ENCODE measurements at regions not wholly inside any gene's neighbourhood (a gene's known extent, or its start where the extent isn't known, plus 50 kb on each side); places are given as distances from the start of the nearest gene placed in this dataset.

- Histone ChIP-seq H3K9me3 (ENCODE audit: low read length) (no peaks in the 10 kb centered on the region), H2AFZ (ENCODE audit: low read length) (no peak overlapping the region), H3K27ac (ENCODE audit: low read length) (no peak overlapping the region), H3K79me2 (ENCODE audit: low read length) (no peaks in the 10 kb centered on the region), H3K4me3 (ENCODE audit: low read length) (no peak overlapping the region), H3K36me3 (ENCODE audit: low read depth, low read length) (no peaks in the 10 kb centered on the region), H3K9ac (ENCODE audit: low read length) (no peak overlapping the region), H3F3A (ENCODE audit: low read length, unreplicated experiment) (no peaks in the 10 kb centered on the region), H4K20me1 (ENCODE audit: low read length) (no peaks in the 10 kb centered on the region), H3K4me2 (ENCODE audit: low read length) (no peak overlapping the region), H3K27me3 (ENCODE audit: low read length) (no peaks in the 10 kb centered on the region; the same call in 1 of the 2 replicates), H3K9me2 (replicated peaks; ENCODE audit: low read length) (no peaks in the 10 kb centered on the region), H3K4me1 (ENCODE audit: insufficient read depth, low read length) (no peaks in the 10 kb centered on the region)
- ATAC-seq: no peak
- no peak for DNase-seq
- CTCF ChIA-PET: no interaction called here
- intact Hi-C loops (cut with micrococcal nuclease): no loop called here
- no peak for TF ChIP-seq EZH2 (IDR thresholded peaks at IDR 0.05; ENCODE audit: low read length, unreplicated experiment)
- no peak for TF ChIP-seq CTCF (conservative IDR thresholded peaks at IDR 0.05; ENCODE audit: low read depth, low read length)
- no peak for TF ChIP-seq EZH2phosphoT487 (IDR thresholded peaks at IDR 0.05; ENCODE audit: borderline replicate concordance, low read length)
- POLR2A ChIA-PET (ENCODE audit: unreplicated experiment): no interaction called here
- BruUV-seq (replicated peaks): no TSS peak
Measured at GRCh38 chr4:157908031-157908430, 264.8 kb downstream of the GASK1B start.

GRCh38 chr4:157907226-157907946 is 265.4 kb downstream of the GASK1B start:
- TF ChIP-seq EZH2 (IDR thresholded peaks at IDR 0.05; ENCODE audit: low read length, unreplicated experiment): no peak
- no peak for TF ChIP-seq EZH2phosphoT487 (IDR thresholded peaks at IDR 0.05; ENCODE audit: borderline replicate concordance, low read length)
- no peak for TF ChIP-seq CTCF (conservative IDR thresholded peaks at IDR 0.05; ENCODE audit: low read depth, low read length)
- no peaks in the 10 kb centered on the region for H3K4me1 ChIP-seq (ENCODE audit: insufficient read depth, low read length)
- intact Hi-C loops (cut with micrococcal nuclease): no loop called here
- no peak overlapping the region for H3K4me2 ChIP-seq (ENCODE audit: low read length)
- no peak for DNase-seq
- H3K9me3 ChIP-seq (ENCODE audit: low read length): no peaks in the 10 kb centered on the region
- H3K9me2 ChIP-seq (replicated peaks; ENCODE audit: low read length): no peaks in the 10 kb centered on the region
- H3K4me3 ChIP-seq (ENCODE audit: low read length): no peak overlapping the region
- no peak overlapping the region for H3K9ac ChIP-seq (ENCODE audit: low read length)
- no TSS peak for BruUV-seq (replicated peaks)
- H4K20me1 ChIP-seq (ENCODE audit: low read length): no peaks in the 10 kb centered on the region
- no peak overlapping the region for H2AFZ ChIP-seq (ENCODE audit: low read length)
- CTCF ChIA-PET: no interaction called here
- no peak overlapping the region for H3K27ac ChIP-seq (ENCODE audit: low read length)
- POLR2A ChIA-PET (ENCODE audit: unreplicated experiment): no interaction called here
- H3K79me2 ChIP-seq (ENCODE audit: low read length): no peaks in the 10 kb centered on the region
- no peak for ATAC-seq
- H3K27me3 ChIP-seq (ENCODE audit: low read length): no peaks in the 10 kb centered on the region; the same call in 1 of the 2 replicates
- no peaks in the 10 kb centered on the region for H3F3A ChIP-seq (ENCODE audit: low read length, unreplicated experiment)
- H3K36me3 ChIP-seq (ENCODE audit: low read depth, low read length): no peaks in the 10 kb centered on the region

GRCh38 chr4:157898836-157899605 is 273.8 kb downstream of the GASK1B start:
- no peaks in the 10 kb centered on the region for H3K27me3 ChIP-seq (ENCODE audit: low read length)
- H3F3A ChIP-seq (ENCODE audit: low read length, unreplicated experiment): no peaks in the 10 kb centered on the region
- H4K20me1 ChIP-seq (ENCODE audit: low read length): no peaks in the 10 kb centered on the region
- intact Hi-C loops (cut with micrococcal nuclease): no loop called here
- no peaks in the 10 kb centered on the region for H3K9me3 ChIP-seq (ENCODE audit: low read length)
- ChIA-PET POLR2A (ENCODE audit: unreplicated experiment) (no interaction called here), CTCF (no interaction called here)
- no peak overlapping the region for H3K9ac ChIP-seq (ENCODE audit: low read length)
- no peak overlapping the region for H3K27ac ChIP-seq (ENCODE audit: low read length)
- no peak overlapping the region for H2AFZ ChIP-seq (ENCODE audit: low read length)
- no peaks in the 10 kb centered on the region for H3K79me2 ChIP-seq (ENCODE audit: low read length)
- no TSS peak for BruUV-seq (replicated peaks)
- ATAC-seq (no peak), DNase-seq (no peak)
- H3K4me1 ChIP-seq (ENCODE audit: insufficient read depth, low read length): no peaks in the 10 kb centered on the region
- TF ChIP-seq CTCF (conservative IDR thresholded peaks at IDR 0.05; ENCODE audit: low read depth, low read length): no peak
- no peak for TF ChIP-seq EZH2phosphoT487 (IDR thresholded peaks at IDR 0.05; ENCODE audit: borderline replicate concordance, low read length)
- no peak for TF ChIP-seq EZH2 (IDR thresholded peaks at IDR 0.05; ENCODE audit: low read length, unreplicated experiment)
- no peaks in the 10 kb centered on the region for H3K36me3 ChIP-seq (ENCODE audit: low read depth, low read length)
- H3K9me2 ChIP-seq (replicated peaks; ENCODE audit: low read length): no peaks in the 10 kb centered on the region
- H3K4me3 ChIP-seq (ENCODE audit: low read length): no peak overlapping the region
- no peak overlapping the region for H3K4me2 ChIP-seq (ENCODE audit: low read length)
